Mucosa of descending colon (tissue), 3 donors: ENCODE measurements at regions not wholly inside any gene's neighbourhood (a gene's known extent, or its start where the extent isn't known, plus 50 kb on each side); places are given as distances from the start of the nearest gene placed in this dataset.

Experiments used
- ATAC-seq: fragments of 200-7000 bp; cut with Tn5 transposase; one replicate; pipeline ENCODE4 v1.9.1; 2020; ENCODE audit warnings: mild to moderate bottlenecking, moderate library complexity
- DNase-seq, 3 donors: peaks; one replicate each; pipeline ENCODE4 v3.0.0-alpha.2; 2020
- H3K36me3 ChIP-seq: fragments of 200-600 bp; one replicate; pipeline ENCODE4 v1.8.0; 2021; ENCODE audit warnings: low read depth, mild to moderate bottlenecking
- H3K4me1 ChIP-seq: fragments of 200-600 bp; one replicate; pipeline ENCODE4 v1.8.0; 2021; ENCODE audit warnings: low read depth, mild to moderate bottlenecking
- H3K4me3 ChIP-seq: fragments of 200-600 bp; one replicate; pipeline ENCODE4 v1.8.0; 2021; ENCODE audit warnings: mild to moderate bottlenecking
- H3K9me3 ChIP-seq: fragments of 200-600 bp; one replicate; pipeline ENCODE4 v1.8.0; 2021; ENCODE audit warnings: mild to moderate bottlenecking
- CTCF ChIP-seq: fragments of 200-600 bp; IDR thresholded peaks from one replicate; pipeline ENCODE4 v1.8.0; 2022; ENCODE audit warnings: antibody characterized with exemption, mild to moderate bottlenecking
- intact Hi-C, 2 donors: fragments of 100-400 bp; cut with DNase I in 1 of 2; cut with micrococcal nuclease in 1 of 2; formaldehyde crosslinking; loops; one replicate each; pipeline versions ENCODE4 v1.11.0 to v1.11.1; 2022; cut with DNase I, micrococcal nuclease
- donor health status: DM: no; HTN: no; CAD: no; lungs with moderate emphysema.
- donor health status: DM: no; HTN: no; CAD: no.
- donor health status: DM: no; HTN: yes; CAD: no.

- no peaks in the 10 kb centered on the region for H3K9me3 ChIP-seq
- H3K4me3 ChIP-seq: no peak overlapping the region
- H3K36me3 ChIP-seq: no peaks in the 10 kb centered on the region
- H3K4me1 ChIP-seq: no peaks in the 10 kb centered on the region
- TF ChIP-seq CTCF: no peak
- intact Hi-C loops: no loop called here
- ATAC-seq (no peak), DNase-seq (no peak)
Measured at GRCh38 chr5:99248066-99248465, 319.3 kb upstream of the CHD1 start.

- H3K4me3 ChIP-seq: no peak overlapping the region
- no peaks in the 10 kb centered on the region for H3K9me3 ChIP-seq
- no peaks in the 10 kb centered on the region for H3K4me1 ChIP-seq
- intact Hi-C loops: no loop called here
- TF ChIP-seq CTCF: no peak
- H3K36me3 ChIP-seq: no peaks in the 10 kb centered on the region
- no peak for ATAC-seq
- no peak for DNase-seq
Measured at GRCh38 chr5:99247346-99247745, 318.5 kb upstream of the CHD1 start.

- Histone ChIP-seq H3K36me3 (no peaks in the 10 kb centered on the region), H3K4me3 (no peak overlapping the region), H3K4me1 (no peaks in the 10 kb centered on the region), H3K9me3 (no peaks in the 10 kb centered on the region)
- intact Hi-C loops: no loop called here
- DNase-seq (no peak), ATAC-seq (no peak)
- no peak for TF ChIP-seq CTCF
Measured at GRCh38 chr5:99243111-99243510, 314.3 kb upstream of the CHD1 start.

- DNase-seq: no peak
- no peak for ATAC-seq
- H3K4me1 ChIP-seq: no peaks in the 10 kb centered on the region
- intact Hi-C loops: no loop called here
- no peak overlapping the region for H3K4me3 ChIP-seq
- TF ChIP-seq CTCF: no peak
- no peaks in the 10 kb centered on the region for H3K36me3 ChIP-seq
- no peaks in the 10 kb centered on the region for H3K9me3 ChIP-seq
Measured at GRCh38 chr5:99239826-99240360, 311.1 kb upstream of the CHD1 start.

GRCh38 chr5:99191206-99191745 is 262.5 kb upstream of the CHD1 start:
- Histone ChIP-seq H3K36me3 (no peaks in the 10 kb centered on the region), H3K9me3 (no peaks in the 10 kb centered on the region), H3K4me1 (no peaks in the 10 kb centered on the region), H3K4me3 (no peak overlapping the region)
- no peak for TF ChIP-seq CTCF
- no peak for ATAC-seq
- DNase-seq: no peak
- intact Hi-C loops: no loop called here

GRCh38 chr5:99187611-99188010 is 258.8 kb upstream of the CHD1 start:
- TF ChIP-seq CTCF: no peak
- Histone ChIP-seq H3K4me3 (no peak overlapping the region), H3K4me1 (no peaks in the 10 kb centered on the region), H3K36me3 (no peaks in the 10 kb centered on the region), H3K9me3 (no peaks in the 10 kb centered on the region)
- intact Hi-C loops: no loop called here
- ATAC-seq (no peak), DNase-seq (no peak)
